ENCODE measurements at regions not wholly inside any gene's neighbourhood (a gene's known extent, or its start where the extent isn't known, plus 50 kb on each side); places are given as distances from the start of the nearest gene placed in this dataset.

GRCh38 chr2:64914735-64915509, 74.3 kb upstream of the SLC1A4 start:
- Histone ChIP-seq H3K9ac (replicated peaks; ENCODE audit: extremely low read depth, insufficient read depth, low read length) (no peak overlapping the region), H3K4me2 (ENCODE audit: insufficient read depth, low read length) (no peak overlapping the region), H4K20me1 (replicated peaks; ENCODE audit: control insufficient read depth, extremely low read depth, insufficient read depth, low read length) (no peaks in the 10 kb centered on the region), H3K27me3 (ENCODE audit: control insufficient read depth in 2 of 2, insufficient read depth in 2 of 2, low read length in 2 of 2) (peaks cover 2 to 4% of the 10 kb centered on the region in 2 experiments), H3K9me1 (replicated peaks; ENCODE audit: control insufficient read depth, extremely low read depth, insufficient read depth, low read length) (no peaks in the 10 kb centered on the region), H3K9me3 (replicated peaks; ENCODE audit: control insufficient read depth, insufficient read depth, low read length) (no peaks in the 10 kb centered on the region), H3K27ac (ENCODE audit: insufficient read depth, low read depth, low read length) (no peak overlapping the region), H3K4me3 (replicated peaks in 1 of 3; ENCODE audit: insufficient read depth in 1 of 3, low read depth in 1 of 3, low read length in 3 of 3) (no peak overlapping the region), H2AFZ (ENCODE audit: low read depth, low read length) (no peak overlapping the region), H3K36me3 (ENCODE audit: control insufficient read depth in 2 of 2, extremely low read depth in 1 of 2, insufficient read depth in 2 of 2, low read length in 2 of 2) (no peaks in the 10 kb centered on the region), H3K79me2 (ENCODE audit: control insufficient read depth, insufficient read depth, low read length) (no peaks in the 10 kb centered on the region), H3K4me1 (ENCODE audit: control insufficient read depth, extremely low read depth, insufficient read depth, low read length) (peaks cover 2% of the 10 kb centered on the region)
- FAIRE-seq (no peak), DNase-seq (ENCODE audit: low read depth, low spot score) (no peak)
- POLR2A ChIA-PET, result no interaction called here
- CTCF ChIA-PET, result interaction anchor here (1.1 to 5.4 kb wide), 5 partner anchors 254 to 658 kb away, joined by 3 to 97 read pairs (median 5); no protein-coding TSS in a partner anchor
- TF ChIP-seq EZH2 (IDR thresholded peaks at IDR 0.05; ENCODE audit: borderline replicate concordance, low read depth, low read length, severe bottlenecking) (no peak), CTCF (IDR thresholded peaks at IDR 0.05; ENCODE audit: extremely low read depth in 1 of 2, insufficient read depth in 1 of 2, low read depth in 1 of 2, low read length in 2 of 2) (no peak), JUN (IDR thresholded peaks at IDR 0.05; ENCODE audit: borderline replicate concordance, insufficient read depth, insufficient read length, low read depth) (no peak), POLR2AphosphoS5 (IDR thresholded peaks at IDR 0.05; ENCODE audit: insufficient read depth, low read depth, low read length) (no peak), MYC (IDR thresholded peaks at IDR 0.05; ENCODE audit: low read depth, low read length) (no peak), MAX (IDR thresholded peaks at IDR 0.05; ENCODE audit: insufficient read depth, insufficient read length) (no peak), FOS (IDR thresholded peaks at IDR 0.05; ENCODE audit: borderline replicate concordance, insufficient read depth, low read length) (no peak), GATA2 (IDR thresholded peaks at IDR 0.05; ENCODE audit: insufficient read depth, insufficient read length, low read depth, low read length) (no peak)
- intact Hi-C loops (cut with micrococcal nuclease) (no loop called here), dilution Hi-C loops (cut with MboI; ENCODE audit: extremely low pct_ligation_motif_present, low sequenced_read_pairs) (no loop called here)
- no TSS peak for BruUV-seq (replicated peaks)

All from endothelial cell of umbilical vein (primary cell).